GM20000 (cell line): ENCODE measurements at regions not wholly inside any gene's neighbourhood (a gene's known extent, or its start where the extent isn't known, plus 50 kb on each side); places are given as distances from the start of the nearest gene placed in this dataset.

ENCODE experiments used
- DNase-seq: peaks from one replicate; pipeline ENCODE4 v3.0.0; 2012; ENCODE audit warnings: low spot score
- CTCF ChIP-seq: IDR thresholded peaks from 2 replicates; pipeline ENCODE4 v1.5.1; 2012; ENCODE audit warnings: mild to moderate bottlenecking, control low read depth; ENCODE audit errors: extremely low read depth, missing control alignments

GRCh38 chr13:85247780-85248179, 551.4 kb downstream of the SLITRK6 start:
- DNase-seq = no peak

GRCh38 chr13:85243831-85244230, 555.4 kb downstream of the SLITRK6 start:
- DNase-seq = no peak
- TF ChIP-seq CTCF = no peak

More at GRCh38 chr13:85247780-85248179, 551.4 kb downstream of the SLITRK6 start:
- TF ChIP-seq CTCF = no peak

GRCh38 chr13:85241060-85241459, 558.2 kb downstream of the SLITRK6 start:
- no peak for TF ChIP-seq CTCF
- no peak for DNase-seq

GRCh38 chr13:85236413-85236812, 562.8 kb downstream of the SLITRK6 start:
- DNase-seq = no peak
- no peak for TF ChIP-seq CTCF

- no peak for DNase-seq
Measured at GRCh38 chr13:85230691-85231093, 568.5 kb downstream of the SLITRK6 start.

GRCh38 chr13:85228692-85229091, 570.5 kb downstream of the SLITRK6 start:
- no peak for TF ChIP-seq CTCF
- DNase-seq = no peak

More at GRCh38 chr13:85230691-85231093, 568.5 kb downstream of the SLITRK6 start:
- TF ChIP-seq CTCF = no peak

GRCh38 chr13:85223883-85224656, 575.1 kb downstream of the SLITRK6 start:
- DNase-seq = no peak
- TF ChIP-seq CTCF = no peak
